HFFc6 (cell line): ENCODE measurements at regions not wholly inside any gene's neighbourhood (a gene's known extent, or its start where the extent isn't known, plus 50 kb on each side); places are given as distances from the start of the nearest gene placed in this dataset.

Experiments used
- DNase-seq: peaks from one replicate; pipeline ENCODE4 v3.0.0-alpha.2; 2018
- H3K27ac Mint-ChIP-seq: 2 replicates; pipeline ENCODE4 v1.8.0; 2020; ENCODE audit warnings: mild to moderate bottlenecking, mixed read lengths
- H3K27me3 Mint-ChIP-seq: 2 replicates; pipeline ENCODE4 v1.8.0; 2021; ENCODE audit warnings: mild to moderate bottlenecking, moderate library complexity, mixed read lengths; ENCODE audit not compliant: insufficient read depth
- H3K36me3 Mint-ChIP-seq: 2 replicates; pipeline ENCODE4 v1.8.0; 2021; ENCODE audit warnings: low read depth, mixed read lengths
- H3K4me1 Mint-ChIP-seq: 2 replicates; pipeline ENCODE4 v1.8.0; 2020; ENCODE audit warnings: low read depth, mixed read lengths
- H3K4me3 Mint-ChIP-seq: 2 replicates; pipeline ENCODE4 v1.8.0; 2020; ENCODE audit warnings: mild to moderate bottlenecking, moderate library complexity, mixed read lengths
- H3K9me3 Mint-ChIP-seq: 2 replicates; pipeline ENCODE4 v1.8.0; 2020; ENCODE audit warnings: mild to moderate bottlenecking, mixed read lengths
- CTCF ChIP-seq: fragments of 200-600 bp; sonication (generic); IDR thresholded peaks from 2 replicates; pipeline ENCODE4 v1.5.0; 2021; ENCODE audit warnings: antibody characterized with exemption, mild to moderate bottlenecking

- Mint-ChIP-seq H3K4me1 (peaks cover 10% of the 10 kb centered on the region), H3K4me3 (no peak overlapping the region), H3K27me3 (no peaks in the 10 kb centered on the region), H3K27ac (no peak overlapping the region; the same call in 1 of the 2 replicates), H3K9me3 (no peaks in the 10 kb centered on the region), H3K36me3 (0 out of 2 replicates have a peak, but pooled peaks cover 3% of the 10 kb centered on the region)
- no peak for DNase-seq
- TF ChIP-seq CTCF: no peak
Observed at GRCh38 chrX:10042055-10042454, 74.9 kb downstream of the CLDN34 start.

- Mint-ChIP-seq H3K27me3 (no peaks in the 10 kb centered on the region), H3K27ac (no peak overlapping the region), H3K9me3 (no peaks in the 10 kb centered on the region), H3K4me1 (peaks cover 22% of the 10 kb centered on the region), H3K36me3 (0 out of 2 replicates have a peak, but pooled peaks cover 3% of the 10 kb centered on the region), H3K4me3 (no peak overlapping the region)
- no peak for DNase-seq
- TF ChIP-seq CTCF: no peak
Observed at GRCh38 chrX:10043386-10043785, 76.2 kb downstream of the CLDN34 start.

GRCh38 chrX:10044021-10044420, 76.9 kb downstream of the CLDN34 start:
- DNase-seq: no peak
- Mint-ChIP-seq H3K4me1 (peaks cover 27% of the 10 kb centered on the region), H3K36me3 (0 out of 2 replicates have a peak, but pooled peaks cover 3% of the 10 kb centered on the region), H3K27me3 (no peaks in the 10 kb centered on the region), H3K27ac (no peak overlapping the region), H3K9me3 (no peaks in the 10 kb centered on the region), H3K4me3 (no peak overlapping the region)
- no peak for TF ChIP-seq CTCF

- no peak for TF ChIP-seq CTCF
- DNase-seq: no peak
- Mint-ChIP-seq H3K36me3 (no peaks in the 10 kb centered on the region), H3K4me3 (no peak overlapping the region), H3K4me1 (peaks cover 32% of the 10 kb centered on the region), H3K27me3 (no peaks in the 10 kb centered on the region), H3K9me3 (no peaks in the 10 kb centered on the region), H3K27ac (no peak overlapping the region)
Observed at GRCh38 chrX:10045327-10046000, 78.3 kb downstream of the CLDN34 start.

- Mint-ChIP-seq H3K27me3 (no peaks in the 10 kb centered on the region), H3K9me3 (no peaks in the 10 kb centered on the region), H3K4me3 (no peak overlapping the region), H3K27ac (no peak overlapping the region), H3K4me1 (peaks cover 43% of the 10 kb centered on the region), H3K36me3 (no peaks in the 10 kb centered on the region)
- TF ChIP-seq CTCF: no peak
- DNase-seq: no peak
Observed at GRCh38 chrX:10047133-10047532, 80.0 kb downstream of the CLDN34 start.
